ENCODE measurements at regions not wholly inside any gene's neighbourhood (a gene's known extent, or its start where the extent isn't known, plus 50 kb on each side); places are given as distances from the start of the nearest gene placed in this dataset.

GRCh38 chr11:36807871-36808270, 209.8 kb upstream of the RAG2 start:
- TF ChIP-seq CTCF (IDR thresholded peaks at IDR 0.05; ENCODE audit: insufficient read depth, low read length, poor library complexity, severe bottlenecking): no peak
- H3K27me3 ChIP-seq (replicated peaks; ENCODE audit: control insufficient read depth, insufficient read depth, low read length): no peaks in the 10 kb centered on the region; the same call in 1 of the 2 replicates
- H3K36me3 ChIP-seq (ENCODE audit: control insufficient read depth, insufficient read depth, low read length): no peaks in the 10 kb centered on the region
- H3K4me3 ChIP-seq (replicated peaks; ENCODE audit: low read depth, low read length): no peak overlapping the region
- DNase-seq (ENCODE audit: extremely low read depth, insufficient read length): no peak

GRCh38 chr11:36803084-36803483, 205.0 kb upstream of the RAG2 start:
- DNase-seq (ENCODE audit: extremely low read depth, insufficient read length): no peak
- no peak for TF ChIP-seq CTCF (IDR thresholded peaks at IDR 0.05; ENCODE audit: insufficient read depth, low read length, poor library complexity, severe bottlenecking)
- no peaks in the 10 kb centered on the region; the same call in 1 of the 2 replicates for H3K27me3 ChIP-seq (replicated peaks; ENCODE audit: control insufficient read depth, insufficient read depth, low read length)
- no peaks in the 10 kb centered on the region for H3K36me3 ChIP-seq (ENCODE audit: control insufficient read depth, insufficient read depth, low read length)
- H3K4me3 ChIP-seq (replicated peaks; ENCODE audit: low read depth, low read length): no peak overlapping the region

GRCh38 chr11:36792996-36793914, 195.2 kb upstream of the RAG2 start:
- Histone ChIP-seq H3K27me3 (replicated peaks; ENCODE audit: control insufficient read depth, insufficient read depth, low read length) (no peaks in the 10 kb centered on the region), H3K4me3 (replicated peaks; ENCODE audit: low read depth, low read length) (no peak overlapping the region), H3K36me3 (ENCODE audit: control insufficient read depth, insufficient read depth, low read length) (no peaks in the 10 kb centered on the region)
- no peak for TF ChIP-seq CTCF (IDR thresholded peaks at IDR 0.05; ENCODE audit: insufficient read depth, low read length, poor library complexity, severe bottlenecking)
- DNase-seq (ENCODE audit: extremely low read depth, insufficient read length): no peak

- Histone ChIP-seq H3K4me3 (replicated peaks; ENCODE audit: low read depth, low read length) (no peak overlapping the region), H3K27me3 (replicated peaks; ENCODE audit: control insufficient read depth, insufficient read depth, low read length) (no peaks in the 10 kb centered on the region), H3K36me3 (ENCODE audit: control insufficient read depth, insufficient read depth, low read length) (no peaks in the 10 kb centered on the region)
- DNase-seq (ENCODE audit: extremely low read depth, insufficient read length): no peak
- no peak for TF ChIP-seq CTCF (IDR thresholded peaks at IDR 0.05; ENCODE audit: insufficient read depth, low read length, poor library complexity, severe bottlenecking)
These were observed 193.9 kb upstream of the RAG2 start for GRCh38 chr11:36791957-36792356.

- no peak overlapping the region for H3K4me3 ChIP-seq (replicated peaks; ENCODE audit: low read depth, low read length)
- no peaks in the 10 kb centered on the region for H3K36me3 ChIP-seq (ENCODE audit: control insufficient read depth, insufficient read depth, low read length)
- DNase-seq (ENCODE audit: extremely low read depth, insufficient read length): no peak
- H3K27me3 ChIP-seq (replicated peaks; ENCODE audit: control insufficient read depth, insufficient read depth, low read length): no peaks in the 10 kb centered on the region
- TF ChIP-seq CTCF (IDR thresholded peaks at IDR 0.05; ENCODE audit: insufficient read depth, low read length, poor library complexity, severe bottlenecking): no peak
These were observed 192.5 kb upstream of the RAG2 start for GRCh38 chr11:36790526-36790925.

Data from GM06990 (cell line).